Putamen (tissue), 1 donor: ENCODE measurements at regions not wholly inside any gene's neighbourhood (a gene's known extent, or its start where the extent isn't known, plus 50 kb on each side); places are given as distances from the start of the nearest gene placed in this dataset.
"Not testable (repeated sequence)": the region's sequence is repeated elsewhere in the genome, so short reads cannot be mapped to it uniquely, and the experiment has no call there.

Source experiments
- DNase-seq: peaks from one replicate; pipeline ENCODE4 v3.0.0-alpha.2; 2016; ENCODE audit warnings: low spot score

GRCh38 chr5:12757035-12757434 is 852.8 kb upstream of the CTNND2 start:
- DNase-seq = no peak

- no peak for DNase-seq
These were observed 841.3 kb upstream of the CTNND2 start for GRCh38 chr5:12745537-12745936.

GRCh38 chr5:12743582-12743981 is 839.3 kb upstream of the CTNND2 start:
- DNase-seq = no peak

- no peak for DNase-seq
These were observed 826.1 kb upstream of the CTNND2 start for GRCh38 chr5:12730354-12730753.

GRCh38 chr5:12716664-12717063 is 812.4 kb upstream of the CTNND2 start:
- no peak for DNase-seq

GRCh38 chr5:12707560-12707959 is 803.3 kb upstream of the CTNND2 start:
- no peak for DNase-seq

- no peak for DNase-seq
These were observed 800.7 kb upstream of the CTNND2 start for GRCh38 chr5:12704955-12705354.

- DNase-seq = no peak
These were observed 799.0 kb upstream of the CTNND2 start for GRCh38 chr5:12703254-12703653.

GRCh38 chr5:12695651-12696050 is 791.4 kb upstream of the CTNND2 start:
- DNase-seq = no peak

GRCh38 chr5:12691330-12691729 is 787.1 kb upstream of the CTNND2 start:
- DNase-seq = no peak

GRCh38 chr5:12690361-12690760 is 786.1 kb upstream of the CTNND2 start:
- DNase-seq = no peak

- DNase-seq = no peak
These were observed 779.0 kb upstream of the CTNND2 start for GRCh38 chr5:12683249-12683648.

- DNase-seq = no peak
These were observed 775.5 kb upstream of the CTNND2 start for GRCh38 chr5:12679731-12680130.

GRCh38 chr5:12675959-12676358 is 771.7 kb upstream of the CTNND2 start:
- no peak for DNase-seq

- no peak for DNase-seq
These were observed 767.9 kb upstream of the CTNND2 start for GRCh38 chr5:12672141-12672540.

GRCh38 chr5:12669326-12669725 is 765.1 kb upstream of the CTNND2 start:
- DNase-seq = no peak

- no peak for DNase-seq
These were observed 764.3 kb upstream of the CTNND2 start for GRCh38 chr5:12668564-12668963.

- DNase-seq = not testable (repeated sequence)
These were observed 763.6 kb upstream of the CTNND2 start for GRCh38 chr5:12667818-12668217.

- not testable (repeated sequence) for DNase-seq
These were observed 761.5 kb upstream of the CTNND2 start for GRCh38 chr5:12665772-12666171.

- no peak for DNase-seq
These were observed 758.5 kb upstream of the CTNND2 start for GRCh38 chr5:12662545-12663314.

GRCh38 chr5:12661617-12662370 is 757.5 kb upstream of the CTNND2 start:
- no peak for DNase-seq

- not testable (repeated sequence) for DNase-seq
These were observed 756.2 kb upstream of the CTNND2 start for GRCh38 chr5:12660279-12661107.

GRCh38 chr5:12659686-12660085 is 755.4 kb upstream of the CTNND2 start:
- no peak for DNase-seq
